ENCODE measurements at regions not wholly inside any gene's neighbourhood (a gene's known extent, or its start where the extent isn't known, plus 50 kb on each side); places are given as distances from the start of the nearest gene placed in this dataset.
"Not testable (repeated sequence)": the region's sequence is repeated elsewhere in the genome, so short reads cannot be mapped to it uniquely, and the experiment has no call there.

GRCh38 chr4:103307453-103308247 is 109.5 kb upstream of the CENPE start:
- no peak for DNase-seq (ENCODE audit: low read depth)

DNA sequence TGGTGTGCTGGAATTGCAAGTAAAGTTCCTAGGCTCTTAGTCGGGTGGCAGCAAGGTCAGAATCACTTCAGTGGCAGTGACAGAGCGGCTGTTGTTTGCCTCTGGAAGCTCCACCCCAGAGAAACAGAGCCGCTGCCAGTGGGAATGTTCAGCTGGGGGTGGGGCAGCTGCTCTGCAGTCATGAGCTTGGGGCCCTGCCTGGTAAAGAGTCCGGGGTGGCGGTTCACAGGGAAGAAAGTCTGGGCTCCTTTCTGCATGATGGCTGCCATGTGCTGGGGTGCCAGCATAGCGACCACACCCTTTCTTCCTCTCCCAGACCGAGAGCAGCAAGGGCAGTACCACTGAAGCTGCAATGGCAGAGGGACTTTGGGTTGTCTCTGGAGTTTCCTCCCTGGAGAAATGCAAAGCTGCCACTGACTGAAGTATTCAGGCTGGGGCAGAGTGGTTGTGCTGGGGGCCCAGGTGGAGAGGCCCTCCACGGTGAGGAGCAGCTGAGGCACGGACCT is 108.8 kb upstream of the CENPE start:
- no peak for DNase-seq (ENCODE audit: low read depth)

GRCh38 chr4:103305355-103305754 is 107.2 kb upstream of the CENPE start:
- no peak for DNase-seq (ENCODE audit: low read depth)

- DNase-seq (ENCODE audit: low read depth), result no peak
These were observed 104.9 kb upstream of the CENPE start for GRCh38 chr4:103303011-103303410.

GRCh38 chr4:103292959-103293358 is 94.8 kb upstream of the CENPE start:
- DNase-seq (ENCODE audit: low read depth), result no peak

GRCh38 chr4:103292373-103292772 is 94.2 kb upstream of the CENPE start:
- no peak for DNase-seq (ENCODE audit: low read depth)

- no peak for DNase-seq (ENCODE audit: low read depth)
These were observed 91.0 kb upstream of the CENPE start for GRCh38 chr4:103289186-103289585.

DNA sequence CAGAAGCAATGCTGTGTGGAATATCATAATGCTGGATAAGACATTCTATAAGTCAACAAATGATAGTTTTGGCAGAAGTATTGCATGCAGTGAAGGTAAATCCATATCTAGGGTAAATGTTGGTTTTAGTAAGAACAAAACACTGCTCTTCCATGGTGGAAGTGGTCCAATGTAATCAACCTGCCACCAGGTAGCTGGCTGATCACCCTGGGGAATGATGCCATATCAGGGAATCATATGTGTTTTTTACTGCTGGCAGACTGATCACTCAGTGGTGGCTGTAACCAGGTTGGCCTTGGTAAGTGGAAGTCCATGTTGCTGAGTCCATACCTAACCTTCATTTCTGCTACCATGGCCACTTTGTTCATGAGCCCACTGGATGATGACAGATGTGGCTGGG is 74.0 kb upstream of the CENPE start:
- no peak for DNase-seq (ENCODE audit: low read depth)

DNA sequence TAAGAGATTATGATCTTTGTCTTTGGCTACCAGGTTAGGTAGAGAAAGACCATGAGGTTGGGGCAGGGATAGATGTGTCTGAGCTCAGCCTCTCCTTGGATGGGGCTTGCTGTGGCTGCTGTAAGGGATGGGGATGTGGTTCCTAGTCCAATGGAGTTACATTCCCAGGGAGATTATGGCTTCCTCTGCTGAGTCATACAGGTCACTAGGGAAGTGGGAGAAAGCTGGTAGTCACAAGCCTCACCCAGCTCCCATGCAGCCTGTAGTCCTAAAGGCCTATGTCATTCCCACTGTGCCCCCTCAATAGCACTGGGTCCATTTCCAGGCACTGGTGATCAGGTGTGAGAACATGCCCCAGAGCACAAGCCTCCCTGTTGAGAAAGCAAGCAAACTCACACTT is 70.6 kb upstream of the CENPE start:
- no peak for DNase-seq (ENCODE audit: low read depth)

DNA sequence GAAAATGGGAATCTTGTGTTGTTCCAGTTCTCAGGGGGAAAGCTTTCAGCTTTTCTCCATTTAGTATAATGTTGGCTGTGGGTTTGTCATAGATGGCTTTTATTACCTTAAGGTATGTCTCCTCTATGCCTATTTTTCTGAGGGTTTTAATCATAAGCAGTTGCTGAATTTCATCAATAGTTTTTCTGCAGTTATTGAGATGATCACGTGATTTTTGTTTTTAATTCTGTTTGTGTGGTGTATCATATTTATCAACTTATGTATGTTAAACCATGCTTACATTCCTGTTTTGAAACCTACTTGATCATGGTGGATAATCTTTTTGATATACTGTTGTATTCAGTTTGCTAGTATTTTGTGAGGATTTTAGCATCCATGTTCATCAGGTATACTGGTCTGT is 66.8 kb upstream of the CENPE start:
- no peak for DNase-seq (ENCODE audit: low read depth)

GRCh38 chr4:103256068-103256467 is 57.9 kb upstream of the CENPE start:
- DNase-seq (ENCODE audit: low read depth), result not testable (repeated sequence)

Data from M059J (cell line).